ENCODE measurements at regions not wholly inside any gene's neighbourhood (a gene's known extent, or its start where the extent isn't known, plus 50 kb on each side); places are given as distances from the start of the nearest gene placed in this dataset.

DNA sequence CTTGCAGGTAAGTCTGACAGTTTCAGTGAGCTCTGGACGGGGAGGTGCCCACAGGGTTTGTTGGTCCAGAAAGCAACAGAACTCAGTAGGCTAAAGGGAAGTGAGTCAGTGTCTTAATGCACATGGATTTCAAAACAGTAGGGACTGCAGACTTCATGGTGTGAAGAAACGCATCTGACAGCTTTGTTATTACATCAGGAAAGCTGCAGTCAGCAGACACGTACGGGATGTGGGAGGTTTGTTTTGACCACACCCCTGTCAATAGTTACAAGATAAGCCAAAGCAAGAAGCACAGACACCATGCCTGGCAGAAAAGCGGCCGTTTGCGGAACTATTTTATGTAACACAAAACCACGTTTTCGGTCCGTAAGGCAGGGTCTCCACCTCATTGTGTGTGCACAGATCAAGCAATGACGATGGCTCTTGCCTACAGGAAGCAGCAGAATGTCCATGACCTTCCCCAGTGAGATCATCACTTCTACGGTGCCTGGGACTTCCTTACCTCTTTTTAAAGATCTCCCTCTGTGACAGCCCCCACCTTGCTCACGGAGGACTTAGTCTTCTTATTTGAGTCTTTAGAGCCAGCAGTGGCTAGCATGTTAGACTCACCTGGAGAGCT lies 58.2 kb upstream of the FTH1 start (continued):
- TF ChIP-seq, protein P1, sequence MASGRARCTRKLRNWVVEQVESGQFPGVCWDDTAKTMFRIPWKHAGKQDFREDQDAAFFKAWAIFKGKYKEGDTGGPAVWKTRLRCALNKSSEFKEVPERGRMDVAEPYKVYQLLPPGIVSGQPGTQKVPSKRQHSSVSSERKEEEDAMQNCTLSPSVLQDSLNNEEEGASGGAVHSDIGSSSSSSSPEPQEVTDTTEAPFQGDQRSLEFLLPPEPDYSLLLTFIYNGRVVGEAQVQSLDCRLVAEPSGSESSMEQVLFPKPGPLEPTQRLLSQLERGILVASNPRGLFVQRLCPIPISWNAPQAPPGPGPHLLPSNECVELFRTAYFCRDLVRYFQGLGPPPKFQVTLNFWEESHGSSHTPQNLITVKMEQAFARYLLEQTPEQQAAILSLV (tag; IDR thresholded peaks at IDR 0.05), result peak; percentile 66
- TF ChIP-seq ZNF253 (CRISPR knock-in tag; conservative IDR thresholded peaks at IDR 0.05), result no peak
- TF ChIP-seq, protein P2, sequence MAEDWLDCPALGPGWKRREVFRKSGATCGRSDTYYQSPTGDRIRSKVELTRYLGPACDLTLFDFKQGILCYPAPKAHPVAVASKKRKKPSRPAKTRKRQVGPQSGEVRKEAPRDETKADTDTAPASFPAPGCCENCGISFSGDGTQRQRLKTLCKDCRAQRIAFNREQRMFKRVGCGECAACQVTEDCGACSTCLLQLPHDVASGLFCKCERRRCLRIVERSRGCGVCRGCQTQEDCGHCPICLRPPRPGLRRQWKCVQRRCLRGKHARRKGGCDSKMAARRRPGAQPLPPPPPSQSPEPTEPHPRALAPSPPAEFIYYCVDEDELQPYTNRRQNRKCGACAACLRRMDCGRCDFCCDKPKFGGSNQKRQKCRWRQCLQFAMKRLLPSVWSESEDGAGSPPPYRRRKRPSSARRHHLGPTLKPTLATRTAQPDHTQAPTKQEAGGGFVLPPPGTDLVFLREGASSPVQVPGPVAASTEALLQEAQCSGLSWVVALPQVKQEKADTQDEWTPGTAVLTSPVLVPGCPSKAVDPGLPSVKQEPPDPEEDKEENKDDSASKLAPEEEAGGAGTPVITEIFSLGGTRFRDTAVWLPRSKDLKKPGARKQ (CRISPR knock-in tag; IDR thresholded peaks at IDR 0.05), result no peak
- TF ChIP-seq, protein P3, sequence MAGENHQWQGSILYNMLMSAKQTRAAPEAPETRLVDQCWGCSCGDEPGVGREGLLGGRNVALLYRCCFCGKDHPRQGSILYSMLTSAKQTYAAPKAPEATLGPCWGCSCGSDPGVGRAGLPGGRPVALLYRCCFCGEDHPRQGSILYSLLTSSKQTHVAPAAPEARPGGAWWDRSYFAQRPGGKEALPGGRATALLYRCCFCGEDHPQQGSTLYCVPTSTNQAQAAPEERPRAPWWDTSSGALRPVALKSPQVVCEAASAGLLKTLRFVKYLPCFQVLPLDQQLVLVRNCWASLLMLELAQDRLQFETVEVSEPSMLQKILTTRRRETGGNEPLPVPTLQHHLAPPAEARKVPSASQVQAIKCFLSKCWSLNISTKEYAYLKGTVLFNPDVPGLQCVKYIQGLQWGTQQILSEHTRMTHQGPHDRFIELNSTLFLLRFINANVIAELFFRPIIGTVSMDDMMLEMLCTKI (IDR thresholded peaks at IDR 0.05; ENCODE audit: partially characterized antibody), result no peak
- TF ChIP-seq, protein P4, sequence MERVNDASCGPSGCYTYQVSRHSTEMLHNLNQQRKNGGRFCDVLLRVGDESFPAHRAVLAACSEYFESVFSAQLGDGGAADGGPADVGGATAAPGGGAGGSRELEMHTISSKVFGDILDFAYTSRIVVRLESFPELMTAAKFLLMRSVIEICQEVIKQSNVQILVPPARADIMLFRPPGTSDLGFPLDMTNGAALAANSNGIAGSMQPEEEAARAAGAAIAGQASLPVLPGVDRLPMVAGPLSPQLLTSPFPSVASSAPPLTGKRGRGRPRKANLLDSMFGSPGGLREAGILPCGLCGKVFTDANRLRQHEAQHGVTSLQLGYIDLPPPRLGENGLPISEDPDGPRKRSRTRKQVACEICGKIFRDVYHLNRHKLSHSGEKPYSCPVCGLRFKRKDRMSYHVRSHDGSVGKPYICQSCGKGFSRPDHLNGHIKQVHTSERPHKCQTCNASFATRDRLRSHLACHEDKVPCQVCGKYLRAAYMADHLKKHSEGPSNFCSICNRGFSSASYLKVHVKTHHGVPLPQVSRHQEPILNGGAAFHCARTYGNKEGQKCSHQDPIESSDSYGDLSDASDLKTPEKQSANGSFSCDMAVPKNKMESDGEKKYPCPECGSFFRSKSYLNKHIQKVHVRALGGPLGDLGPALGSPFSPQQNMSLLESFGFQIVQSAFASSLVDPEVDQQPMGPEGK (CRISPR knock-in tag; IDR thresholded peaks at IDR 0.05; ENCODE audit: borderline replicate concordance), result no peak
- peak; percentile 93 for TF ChIP-seq EP400 (IDR thresholded peaks at IDR 0.05)
- TF ChIP-seq EZH2 (IDR thresholded peaks at IDR 0.05; ENCODE audit: borderline replicate concordance, low read depth, low read length), result no peak
- TF ChIP-seq GATAD2A (IDR thresholded peaks at IDR 0.05), result peak; percentile 90
- TF ChIP-seq ZNF124 (CRISPR knock-in tag; IDR thresholded peaks at IDR 0.05), result no peak
- TF ChIP-seq ZBTB7A (IDR thresholded peaks at IDR 0.05; ENCODE audit: borderline replicate concordance, control insufficient read depth, low read depth, low read length), result peak; percentile 79; the same call in 1 of the 2 replicates
- TF ChIP-seq, protein P5, sequence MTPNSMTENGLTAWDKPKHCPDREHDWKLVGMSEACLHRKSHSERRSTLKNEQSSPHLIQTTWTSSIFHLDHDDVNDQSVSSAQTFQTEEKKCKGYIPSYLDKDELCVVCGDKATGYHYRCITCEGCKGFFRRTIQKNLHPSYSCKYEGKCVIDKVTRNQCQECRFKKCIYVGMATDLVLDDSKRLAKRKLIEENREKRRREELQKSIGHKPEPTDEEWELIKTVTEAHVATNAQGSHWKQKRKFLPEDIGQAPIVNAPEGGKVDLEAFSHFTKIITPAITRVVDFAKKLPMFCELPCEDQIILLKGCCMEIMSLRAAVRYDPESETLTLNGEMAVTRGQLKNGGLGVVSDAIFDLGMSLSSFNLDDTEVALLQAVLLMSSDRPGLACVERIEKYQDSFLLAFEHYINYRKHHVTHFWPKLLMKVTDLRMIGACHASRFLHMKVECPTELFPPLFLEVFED (CRISPR knock-in tag; conservative IDR thresholded peaks at IDR 0.05), result no peak
- no peak for TF ChIP-seq RBM22 (IDR thresholded peaks at IDR 0.05; ENCODE audit: low read depth, low read length, poor library complexity, severe bottlenecking)
- no peak for TF ChIP-seq HDAC8 (tag; IDR thresholded peaks at IDR 0.05)
- TF ChIP-seq MBD2 (IDR thresholded peaks at IDR 0.05; ENCODE audit: borderline replicate concordance, low read depth), result peak; percentile 52; the same call in 1 of the 2 replicates
- TF ChIP-seq BCL6 (CRISPR knock-in tag; IDR thresholded peaks at IDR 0.05), result no peak
